Activated naive CD4-positive, alpha-beta T cell treated with anti-CD3 and anti-CD28 coated beads, Interleukin-2, amount 50 U/mL, for 72 hours (primary cell): ENCODE measurements at regions not wholly inside any gene's neighbourhood (a gene's known extent, or its start where the extent isn't known, plus 50 kb on each side); places are given as distances from the start of the nearest gene placed in this dataset.

Experiments used
- ATAC-seq, 2 donors: fragments of 150-1000 bp; cut with Tn5 transposase; 2 replicates each; pipeline ENCODE4 v1.10.0; 2021; ENCODE audit warnings: mild to moderate bottlenecking in 2 of 2, moderate library complexity in 2 of 2
- DNase-seq, 2 donors: peaks; one replicate each; pipeline ENCODE4 v3.0.0; 2021 to 2022; ENCODE audit warnings: low spot score in 2 of 2
- H3K27ac Mint-ChIP-seq, 2 donors: one replicate each; pipeline ENCODE4 v1.8.0; 2022; ENCODE audit warnings: mild to moderate bottlenecking in 2 of 2, mixed read lengths in 2 of 2
- H3K36me3 Mint-ChIP-seq, 2 donors: one replicate each; pipeline ENCODE4 v1.8.0; 2022; ENCODE audit warnings: mixed read lengths in 2 of 2
- H3K9me3 Mint-ChIP-seq, 2 donors: one replicate each; pipeline ENCODE4 v1.8.0; 2022; ENCODE audit warnings: mixed read lengths in 2 of 2

GRCh38 chr14:83425138-83425537 lies 1891.5 kb upstream of the SEL1L start:
- ATAC-seq (no peak), DNase-seq (no peak)
- Mint-ChIP-seq H3K36me3 (no peaks in the 10 kb centered on the region), H3K27ac (no peak overlapping the region), H3K9me3 (peaks cover 15 to 20% of the 10 kb centered on the region in 2 donors)

GRCh38 chr14:83425706-83426105 lies 1892.1 kb upstream of the SEL1L start:
- no peaks in the 10 kb centered on the region for H3K36me3 Mint-ChIP-seq
- no peak for ATAC-seq
- no peak overlapping the region for H3K27ac Mint-ChIP-seq
- H3K9me3 Mint-ChIP-seq, result peaks cover 15 to 20% of the 10 kb centered on the region in 2 donors
- no peak for DNase-seq

- ATAC-seq, result no peak
- Mint-ChIP-seq H3K27ac (no peak overlapping the region), H3K9me3 (peaks cover 4 to 32% of the 10 kb centered on the region in 2 donors)
These were observed 1900.0 kb upstream of the SEL1L start for GRCh38 chr14:83433618-83434017.

GRCh38 chr14:83441801-83442200 lies 1908.1 kb upstream of the SEL1L start:
- Mint-ChIP-seq H3K9me3 (peaks cover 12 to 20% of the 10 kb centered on the region in 2 donors), H3K27ac (no peak overlapping the region), H3K36me3 (peaks cover 0 to 8% of the 10 kb centered on the region in 2 donors)
- ATAC-seq (no peak), DNase-seq (no peak)

More at GRCh38 chr14:83433618-83434017, 1900.0 kb upstream of the SEL1L start:
- H3K36me3 Mint-ChIP-seq, result peaks cover 0 to 4% of the 10 kb centered on the region in 2 donors
- no peak for DNase-seq

- H3K27ac Mint-ChIP-seq, result no peak overlapping the region
- H3K36me3 Mint-ChIP-seq, result peaks cover 0 to 9% of the 10 kb centered on the region in 2 donors
- ATAC-seq (no peak), DNase-seq (no peak)
- H3K9me3 Mint-ChIP-seq, result peaks cover 27% of the 10 kb centered on the region in 2 donors
These were observed 1921.9 kb upstream of the SEL1L start for GRCh38 chr14:83455561-83455960.

GRCh38 chr14:83461521-83461920 lies 1927.9 kb upstream of the SEL1L start:
- no peak for DNase-seq
- Mint-ChIP-seq H3K9me3 (peaks cover 23 to 37% of the 10 kb centered on the region in 2 donors), H3K27ac (no peak overlapping the region), H3K36me3 (peaks cover 0 to 9% of the 10 kb centered on the region in 2 donors)
- ATAC-seq, result no peak

GRCh38 chr14:83462759-83463158 lies 1929.1 kb upstream of the SEL1L start:
- H3K36me3 Mint-ChIP-seq, result peaks cover 0 to 9% of the 10 kb centered on the region in 2 donors

GRCh38 chr14:83463500-83464098 lies 1929.9 kb upstream of the SEL1L start:
- ATAC-seq (no peak), DNase-seq (peak in 1 of 2 donors; percentile 10)
- Mint-ChIP-seq H3K27ac (no peak overlapping the region), H3K9me3 (peaks cover 15 to 31% of the 10 kb centered on the region in 2 donors), H3K36me3 (peaks cover 0 to 9% of the 10 kb centered on the region in 2 donors)

More at GRCh38 chr14:83462759-83463158, 1929.1 kb upstream of the SEL1L start:
- Mint-ChIP-seq H3K27ac (no peak overlapping the region), H3K9me3 (peaks cover 23 to 37% of the 10 kb centered on the region in 2 donors)
- DNase-seq (no peak), ATAC-seq (no peak)

GRCh38 chr14:83467811-83468210 lies 1934.2 kb upstream of the SEL1L start:
- H3K36me3 Mint-ChIP-seq, result no peaks in the 10 kb centered on the region
- H3K9me3 Mint-ChIP-seq, result peaks cover 18 to 24% of the 10 kb centered on the region in 2 donors
- ATAC-seq, result no peak
- no peak overlapping the region for H3K27ac Mint-ChIP-seq
- no peak for DNase-seq

- DNase-seq, result no peak
- Mint-ChIP-seq H3K36me3 (no peaks in the 10 kb centered on the region), H3K9me3 (peaks cover 14% of the 10 kb centered on the region in 2 donors), H3K27ac (no peak overlapping the region)
- no peak for ATAC-seq
These were observed 1936.8 kb upstream of the SEL1L start for GRCh38 chr14:83470466-83470865.

GRCh38 chr14:83470959-83471695 lies 1937.5 kb upstream of the SEL1L start:
- Mint-ChIP-seq H3K36me3 (peaks cover 0 to 6% of the 10 kb centered on the region in 2 donors), H3K9me3 (peaks cover 10 to 14% of the 10 kb centered on the region in 2 donors), H3K27ac (no peak overlapping the region)
- DNase-seq (no peak), ATAC-seq (no peak)

- H3K36me3 Mint-ChIP-seq, result peaks cover 0 to 9% of the 10 kb centered on the region in 2 donors
- H3K27ac Mint-ChIP-seq, result no peak overlapping the region
- DNase-seq, result no peak
- ATAC-seq, result no peak
- peaks cover 9 to 14% of the 10 kb centered on the region in 2 donors for H3K9me3 Mint-ChIP-seq
These were observed 1940.0 kb upstream of the SEL1L start for GRCh38 chr14:83473416-83474235.

- Mint-ChIP-seq H3K36me3 (peaks cover 0 to 15% of the 10 kb centered on the region in 2 donors), H3K27ac (no peak overlapping the region)
These were observed 1945.1 kb upstream of the SEL1L start for GRCh38 chr14:83478741-83479140.

GRCh38 chr14:83483063-83483462 lies 1949.4 kb upstream of the SEL1L start:
- ATAC-seq, result no peak
- no peak for DNase-seq
- Mint-ChIP-seq H3K27ac (no peak overlapping the region), H3K36me3 (peaks cover 0 to 6% of the 10 kb centered on the region in 2 donors), H3K9me3 (peaks cover 16 to 18% of the 10 kb centered on the region in 2 donors)

More at GRCh38 chr14:83478741-83479140, 1945.1 kb upstream of the SEL1L start:
- ATAC-seq (no peak), DNase-seq (no peak)
- H3K9me3 Mint-ChIP-seq, result peaks cover 14 to 17% of the 10 kb centered on the region in 2 donors

GRCh38 chr14:83485591-83485990 lies 1951.9 kb upstream of the SEL1L start:
- H3K27ac Mint-ChIP-seq, result no peak overlapping the region
- H3K9me3 Mint-ChIP-seq, result peaks cover 18 to 19% of the 10 kb centered on the region in 2 donors
- no peak for ATAC-seq
- no peak for DNase-seq
- H3K36me3 Mint-ChIP-seq, result peaks cover 0 to 6% of the 10 kb centered on the region in 2 donors

- ATAC-seq (no peak), DNase-seq (no peak)
- H3K27ac Mint-ChIP-seq, result no peak overlapping the region
- no peaks in the 10 kb centered on the region for H3K36me3 Mint-ChIP-seq
- peaks cover 14 to 20% of the 10 kb centered on the region in 2 donors for H3K9me3 Mint-ChIP-seq
These were observed 1957.4 kb upstream of the SEL1L start for GRCh38 chr14:83491091-83491490.

GRCh38 chr14:83520837-83521236 lies 1987.2 kb upstream of the SEL1L start:
- Mint-ChIP-seq H3K9me3 (peaks cover 12 to 21% of the 10 kb centered on the region in 2 donors), H3K36me3 (no peaks in the 10 kb centered on the region), H3K27ac (no peak overlapping the region)
- no peak for DNase-seq
- ATAC-seq, result no peak
